Spleen (tissue), 7 donors: ENCODE measurements at regions not wholly inside any gene's neighbourhood (a gene's known extent, or its start where the extent isn't known, plus 50 kb on each side); places are given as distances from the start of the nearest gene placed in this dataset.

Source experiments
- POLR2AphosphoS5 ChIP-seq, 3 donors: sonication (generic); formaldehyde crosslinking; IDR thresholded peaks; one replicate each; pipeline ENCODE4 v1.5.1; 2017; ENCODE audit warnings: antibody characterized with exemption in 3 of 3
- TF ChIP-seq, protein P1 (sequence below), 11 experiments: fragments of 200-600 bp in 7 of 11; fragments of 450-650 bp in 4 of 11; sonication (generic) in 4 of 11; IDR thresholded peaks in 8 of 11; conservative IDR thresholded peaks in 3 of 11; 1 replicate in 7 of 11; 2 replicates in 4 of 11; pipeline versions ENCODE4 v1.4.0 to v1.8.0; 2016 to 2021; ENCODE audit warnings: antibody characterized with exemption in 11 of 11, inconsistent platforms in 4 of 11, mild to moderate bottlenecking in 1 of 11
- donor health status: DM: no; HTN: no; CAD: no; lungs with moderate emphysema.
- donor health status: DM: no; HTN: no; CAD: no.
- donor health status: DM: no; HTN: no; CAD: no.

DNA sequence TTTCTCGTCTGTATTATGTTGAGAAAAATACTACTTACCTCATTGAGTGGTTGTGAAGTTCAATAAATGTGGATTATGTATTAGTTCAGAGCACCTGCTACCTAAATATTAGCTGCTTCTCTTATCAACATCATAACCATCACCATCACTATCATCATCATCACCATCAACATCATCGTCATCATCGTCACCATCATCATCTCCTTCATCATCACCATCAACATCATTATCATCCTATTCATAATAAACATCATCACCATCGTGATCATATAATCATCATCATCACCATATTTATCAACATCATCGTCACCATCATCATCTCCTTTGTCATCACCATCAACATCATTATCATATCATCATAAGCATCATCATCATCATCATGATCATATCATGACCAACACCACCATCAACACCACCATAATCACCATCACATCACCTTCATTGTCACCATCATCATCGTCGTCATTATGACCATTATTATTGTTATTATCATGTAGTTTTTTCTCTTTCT, 181.0 kb upstream of the ADCY2 start:
- no peak for TF ChIP-seq POLR2AphosphoS5 (IDR thresholded peaks at IDR 0.05)
- TF ChIP-seq, protein P1, sequence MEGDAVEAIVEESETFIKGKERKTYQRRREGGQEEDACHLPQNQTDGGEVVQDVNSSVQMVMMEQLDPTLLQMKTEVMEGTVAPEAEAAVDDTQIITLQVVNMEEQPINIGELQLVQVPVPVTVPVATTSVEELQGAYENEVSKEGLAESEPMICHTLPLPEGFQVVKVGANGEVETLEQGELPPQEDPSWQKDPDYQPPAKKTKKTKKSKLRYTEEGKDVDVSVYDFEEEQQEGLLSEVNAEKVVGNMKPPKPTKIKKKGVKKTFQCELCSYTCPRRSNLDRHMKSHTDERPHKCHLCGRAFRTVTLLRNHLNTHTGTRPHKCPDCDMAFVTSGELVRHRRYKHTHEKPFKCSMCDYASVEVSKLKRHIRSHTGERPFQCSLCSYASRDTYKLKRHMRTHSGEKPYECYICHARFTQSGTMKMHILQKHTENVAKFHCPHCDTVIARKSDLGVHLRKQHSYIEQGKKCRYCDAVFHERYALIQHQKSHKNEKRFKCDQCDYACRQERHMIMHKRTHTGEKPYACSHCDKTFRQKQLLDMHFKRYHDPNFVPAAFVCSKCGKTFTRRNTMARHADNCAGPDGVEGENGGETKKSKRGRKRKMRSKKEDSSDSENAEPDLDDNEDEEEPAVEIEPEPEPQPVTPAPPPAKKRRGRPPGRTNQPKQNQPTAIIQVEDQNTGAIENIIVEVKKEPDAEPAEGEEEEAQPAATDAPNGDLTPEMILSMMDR (IDR thresholded peaks at IDR 0.05 in 8 of 11, conservative IDR thresholded peaks at IDR 0.05 in 3 of 11) = no peak
